ENCODE measurements at regions not wholly inside any gene's neighbourhood (a gene's known extent, or its start where the extent isn't known, plus 50 kb on each side); places are given as distances from the start of the nearest gene placed in this dataset.

- peak overlapping the region; percentile 81 for H2BK120ac ChIP-seq (ENCODE audit: low read depth, low read length)
- peak overlapping the region; percentile 76 to 86 for H3K18ac ChIP-seq (ENCODE audit: low read depth in 1 of 2, low read length in 2 of 2)
- no peak overlapping the region for H3K27ac ChIP-seq (ENCODE audit: low read length, poor library complexity, severe bottlenecking)
- 65% methylated on average over 10 of the region's 11 CpGs for WGBS
- H4K8ac ChIP-seq (ENCODE audit: low read length): peak overlapping the region; percentile 82
- no peak overlapping the region for H3K23ac ChIP-seq (ENCODE audit: low read length in 2 of 2)
- no peak overlapping the region for H2AFZ ChIP-seq (ENCODE audit: low read depth, low read length)
- H3K14ac ChIP-seq (ENCODE audit: low read length in 2 of 2): peak overlapping the region in 1 of 2 experiments; percentile 31
- H4K91ac ChIP-seq (ENCODE audit: low read length): peak overlapping the region; percentile 91
- no peak overlapping the region for H3K4me3 ChIP-seq (ENCODE audit: insufficient read depth in 1 of 2, low read depth in 1 of 2, low read length in 2 of 2)
- H2BK12ac ChIP-seq (ENCODE audit: low read length in 2 of 2): peak overlapping the region; percentile 71 to 99
- H3K4ac ChIP-seq (ENCODE audit: low read depth in 1 of 2, low read length in 2 of 2): peak overlapping the region in 1 of 2 experiments; percentile 90
- peak overlapping the region; percentile 96 for H2BK15ac ChIP-seq (ENCODE audit: low read depth, poor library complexity, severe bottlenecking)
- no peak overlapping the region for H2AK5ac ChIP-seq (ENCODE audit: low read length, severe bottlenecking)
- no peaks in the 10 kb centered on the region for H3K9me3 ChIP-seq (ENCODE audit: control insufficient read depth, low read length)
- DNase-seq: no peak
- H3K4me2 ChIP-seq (ENCODE audit: low read length, poor library complexity, severe bottlenecking): no peak overlapping the region
- H3K9ac ChIP-seq (ENCODE audit: low read length): no peak overlapping the region
- peaks cover 22% of the 10 kb centered on the region for H3K4me1 ChIP-seq (ENCODE audit: control insufficient read depth, insufficient read depth, low read depth, low read length)
- H3K36me3 ChIP-seq (ENCODE audit: control insufficient read depth in 1 of 2, insufficient read depth in 2 of 2, low read depth in 1 of 2, low read length in 2 of 2): no peaks in the 10 kb centered on the region
- H3K27me3 ChIP-seq (ENCODE audit: control insufficient read depth in 1 of 2, insufficient read depth in 1 of 2, low read length in 2 of 2): peaks cover 7 to 13% of the 10 kb centered on the region in 2 experiments
- H2BK5ac ChIP-seq (ENCODE audit: low read depth, low read length, poor library complexity, severe bottlenecking): no peak overlapping the region
- H3K79me1 ChIP-seq (replicated peaks; ENCODE audit: low read length, poor library complexity, severe bottlenecking): no peaks in the 10 kb centered on the region
Observed at GRCh38 chr11:45085646-45086501, 60.6 kb upstream of the PRDM11 start.

- no peak overlapping the region for H3K27ac ChIP-seq (ENCODE audit: low read length, poor library complexity, severe bottlenecking)
- no peaks in the 10 kb centered on the region for H3K79me1 ChIP-seq (replicated peaks; ENCODE audit: low read length, poor library complexity, severe bottlenecking)
- H2BK5ac ChIP-seq (ENCODE audit: low read depth, low read length, poor library complexity, severe bottlenecking): no peak overlapping the region
- H3K9me3 ChIP-seq (ENCODE audit: control insufficient read depth, low read length): no peaks in the 10 kb centered on the region
- peaks cover 23% of the 10 kb centered on the region for H3K4me1 ChIP-seq (ENCODE audit: control insufficient read depth, insufficient read depth, low read depth, low read length)
- no peak overlapping the region for H2AFZ ChIP-seq (ENCODE audit: low read depth, low read length)
- WGBS: 86% methylated on average over 5 of the region's 5 CpGs
- H3K18ac ChIP-seq (ENCODE audit: low read depth in 1 of 2, low read length in 2 of 2): peak overlapping the region; percentile 80 to 86
- peak overlapping the region; percentile 76 for H4K8ac ChIP-seq (ENCODE audit: low read length)
- H3K14ac ChIP-seq (ENCODE audit: low read length in 2 of 2): peak overlapping the region in 1 of 2 experiments; percentile 78
- DNase-seq: no peak
- H2BK12ac ChIP-seq (ENCODE audit: low read length in 2 of 2): peak overlapping the region; percentile 71 to 99
- H3K4me3 ChIP-seq (ENCODE audit: insufficient read depth in 1 of 2, low read depth in 1 of 2, low read length in 2 of 2): no peak overlapping the region
- peak overlapping the region in 1 of 2 experiments; percentile 34 for H3K23ac ChIP-seq (ENCODE audit: low read length in 2 of 2)
- H2AK5ac ChIP-seq (ENCODE audit: low read length, severe bottlenecking): no peak overlapping the region
- peak overlapping the region; percentile 26 for H2BK15ac ChIP-seq (ENCODE audit: low read depth, poor library complexity, severe bottlenecking)
- no peak overlapping the region for H3K4me2 ChIP-seq (ENCODE audit: low read length, poor library complexity, severe bottlenecking)
- peak overlapping the region; percentile 66 to 90 for H3K4ac ChIP-seq (ENCODE audit: low read depth in 1 of 2, low read length in 2 of 2)
- peak overlapping the region; percentile 81 for H2BK120ac ChIP-seq (ENCODE audit: low read depth, low read length)
- peak overlapping the region; percentile 91 for H4K91ac ChIP-seq (ENCODE audit: low read length)
- H3K27me3 ChIP-seq (ENCODE audit: control insufficient read depth in 1 of 2, insufficient read depth in 1 of 2, low read length in 2 of 2): peaks cover 7 to 13% of the 10 kb centered on the region in 2 experiments
- H3K36me3 ChIP-seq (ENCODE audit: control insufficient read depth in 1 of 2, insufficient read depth in 2 of 2, low read depth in 1 of 2, low read length in 2 of 2): no peaks in the 10 kb centered on the region
- H3K9ac ChIP-seq (ENCODE audit: low read length): no peak overlapping the region
Observed at GRCh38 chr11:45086526-45086925, 59.9 kb upstream of the PRDM11 start.

GRCh38 chr11:45087086-45087899, 59.1 kb upstream of the PRDM11 start:
- Histone ChIP-seq H3K14ac (ENCODE audit: low read length in 2 of 2) (peak overlapping the region in 1 of 2 experiments; percentile 78), H3K23ac (ENCODE audit: low read length in 2 of 2) (peak overlapping the region in 1 of 2 experiments; percentile 34)
- 45% methylated on average over 7 of the region's 7 CpGs for WGBS

GRCh38 chr11:45087900-45088160, 58.6 kb upstream of the PRDM11 start:
- Histone ChIP-seq H4K8ac (ENCODE audit: low read length) (peak overlapping the region; percentile 54), H2BK15ac (ENCODE audit: low read depth, poor library complexity, severe bottlenecking) (peak overlapping the region; percentile 99), H2BK120ac (ENCODE audit: low read depth, low read length) (peak overlapping the region; percentile 96), H2BK12ac (ENCODE audit: low read length in 2 of 2) (peak overlapping the region; percentile 95 to 99), H2BK5ac (ENCODE audit: low read depth, low read length, poor library complexity, severe bottlenecking) (no peak overlapping the region), H3K4me2 (ENCODE audit: low read length, poor library complexity, severe bottlenecking) (no peak overlapping the region), H3K36me3 (ENCODE audit: control insufficient read depth in 1 of 2, insufficient read depth in 2 of 2, low read depth in 1 of 2, low read length in 2 of 2) (no peaks in the 10 kb centered on the region), H3K9ac (ENCODE audit: low read length) (no peak overlapping the region), H3K4me1 (ENCODE audit: control insufficient read depth, insufficient read depth, low read depth, low read length) (peaks cover 31% of the 10 kb centered on the region), H3K18ac (ENCODE audit: low read depth in 1 of 2, low read length in 2 of 2) (peak overlapping the region; percentile 87 to 96), H4K91ac (ENCODE audit: low read length) (peak overlapping the region; percentile 97), H3K4me3 (ENCODE audit: insufficient read depth in 1 of 2, low read depth in 1 of 2, low read length in 2 of 2) (no peak overlapping the region), H3K4ac (ENCODE audit: low read depth in 1 of 2, low read length in 2 of 2) (peak overlapping the region; percentile 75 to 89), H3K27ac (ENCODE audit: low read length, poor library complexity, severe bottlenecking) (no peak overlapping the region), H2AK5ac (ENCODE audit: low read length, severe bottlenecking) (no peak overlapping the region), H3K79me1 (replicated peaks; ENCODE audit: low read length, poor library complexity, severe bottlenecking) (no peaks in the 10 kb centered on the region), H3K9me3 (ENCODE audit: control insufficient read depth, low read length) (no peaks in the 10 kb centered on the region), H3K14ac (ENCODE audit: low read length in 2 of 2) (peak overlapping the region in 1 of 2 experiments; percentile 93), H2AFZ (ENCODE audit: low read depth, low read length) (no peak overlapping the region), H3K23ac (ENCODE audit: low read length in 2 of 2) (peak overlapping the region in 1 of 2 experiments; percentile 78), H3K27me3 (ENCODE audit: control insufficient read depth in 1 of 2, insufficient read depth in 1 of 2, low read length in 2 of 2) (peaks cover 7 to 8% of the 10 kb centered on the region in 2 experiments)
- no peak for DNase-seq
- 77% methylated on average over 7 of the region's 7 CpGs for WGBS

More at GRCh38 chr11:45087086-45087899, 59.1 kb upstream of the PRDM11 start:
- Histone ChIP-seq H3K18ac (ENCODE audit: low read depth in 1 of 2, low read length in 2 of 2) (peak overlapping the region; percentile 87 to 96), H2AFZ (ENCODE audit: low read depth, low read length) (no peak overlapping the region), H2AK5ac (ENCODE audit: low read length, severe bottlenecking) (no peak overlapping the region), H4K8ac (ENCODE audit: low read length) (peak overlapping the region; percentile 76), H3K9me3 (ENCODE audit: control insufficient read depth, low read length) (no peaks in the 10 kb centered on the region), H3K27ac (ENCODE audit: low read length, poor library complexity, severe bottlenecking) (no peak overlapping the region), H3K79me1 (replicated peaks; ENCODE audit: low read length, poor library complexity, severe bottlenecking) (no peaks in the 10 kb centered on the region), H3K4me3 (ENCODE audit: insufficient read depth in 1 of 2, low read depth in 1 of 2, low read length in 2 of 2) (no peak overlapping the region), H2BK12ac (ENCODE audit: low read length in 2 of 2) (peak overlapping the region; percentile 95 to 99), H3K4me2 (ENCODE audit: low read length, poor library complexity, severe bottlenecking) (no peak overlapping the region), H3K4ac (ENCODE audit: low read depth in 1 of 2, low read length in 2 of 2) (peak overlapping the region; percentile 75 to 90), H3K36me3 (ENCODE audit: control insufficient read depth in 1 of 2, insufficient read depth in 2 of 2, low read depth in 1 of 2, low read length in 2 of 2) (no peaks in the 10 kb centered on the region), H2BK120ac (ENCODE audit: low read depth, low read length) (peak overlapping the region; percentile 96), H3K4me1 (ENCODE audit: control insufficient read depth, insufficient read depth, low read depth, low read length) (peaks cover 29% of the 10 kb centered on the region), H3K9ac (ENCODE audit: low read length) (no peak overlapping the region), H4K91ac (ENCODE audit: low read length) (peak overlapping the region; percentile 97), H2BK5ac (ENCODE audit: low read depth, low read length, poor library complexity, severe bottlenecking) (no peak overlapping the region), H2BK15ac (ENCODE audit: low read depth, poor library complexity, severe bottlenecking) (peak overlapping the region; percentile 86), H3K27me3 (ENCODE audit: control insufficient read depth in 1 of 2, insufficient read depth in 1 of 2, low read length in 2 of 2) (peaks cover 7 to 12% of the 10 kb centered on the region in 2 experiments)
- peak; percentile 90 for DNase-seq

Measured in mesenchymal stem cell (in vitro differentiated cells and primary cell).